DLD1 (cell line): ENCODE measurements at regions not wholly inside any gene's neighbourhood (a gene's known extent, or its start where the extent isn't known, plus 50 kb on each side); places are given as distances from the start of the nearest gene placed in this dataset.

Experiments used
- in situ Hi-C: cut with HindIII; loops from 2 replicates; pipeline ENCODE4 v1.10.0; 2017; ENCODE audit warnings: low sequenced_read_pairs

GRCh38 chr14:53493860-53494259 lies 340.7 kb upstream of the DDHD1 start:
- in situ Hi-C loops = no loop called here

GRCh38 chr14:53493320-53493719 lies 340.2 kb upstream of the DDHD1 start:
- in situ Hi-C loops = no loop called here

GRCh38 chr14:53491884-53492277 lies 338.8 kb upstream of the DDHD1 start:
- in situ Hi-C loops = no loop called here

GRCh38 chr14:53491256-53491883 lies 338.2 kb upstream of the DDHD1 start:
- in situ Hi-C loops = no loop called here

GRCh38 chr14:53478174-53478573 lies 325.1 kb upstream of the DDHD1 start:
- in situ Hi-C loops = no loop called here

- in situ Hi-C loops = no loop called here
Observed at GRCh38 chr14:53473480-53473879, 320.4 kb upstream of the DDHD1 start.

GRCh38 chr14:53472306-53472705 lies 319.2 kb upstream of the DDHD1 start:
- in situ Hi-C loops = no loop called here

GRCh38 chr14:53470351-53471043 lies 317.4 kb upstream of the DDHD1 start:
- in situ Hi-C loops = no loop called here

- in situ Hi-C loops = no loop called here
Observed at GRCh38 chr14:53468876-53469275, 315.8 kb upstream of the DDHD1 start.

- in situ Hi-C loops = no loop called here
Observed at GRCh38 chr14:53464376-53464775, 311.3 kb upstream of the DDHD1 start.

- in situ Hi-C loops = no loop called here
Observed at GRCh38 chr14:53462931-53463778, 310.0 kb upstream of the DDHD1 start.

GRCh38 chr14:53461858-53462257 lies 308.7 kb upstream of the DDHD1 start:
- in situ Hi-C loops = no loop called here

GRCh38 chr14:53460544-53460943 lies 307.4 kb upstream of the DDHD1 start:
- in situ Hi-C loops = no loop called here

GRCh38 chr14:53458368-53458814 lies 305.3 kb upstream of the DDHD1 start:
- in situ Hi-C loops = no loop called here

GRCh38 chr14:53456931-53457330 lies 303.8 kb upstream of the DDHD1 start:
- in situ Hi-C loops = no loop called here

- in situ Hi-C loops = no loop called here
Observed at GRCh38 chr14:53452005-53452673, 299.0 kb upstream of the DDHD1 start.

GRCh38 chr14:53450871-53451270 lies 297.7 kb upstream of the DDHD1 start:
- in situ Hi-C loops = no loop called here

- in situ Hi-C loops = no loop called here
Observed at GRCh38 chr14:53448682-53449081, 295.6 kb upstream of the DDHD1 start.

- in situ Hi-C loops = no loop called here
Observed at GRCh38 chr14:53444677-53445312, 291.7 kb upstream of the DDHD1 start.

GRCh38 chr14:53441789-53442188 lies 288.7 kb upstream of the DDHD1 start:
- in situ Hi-C loops = no loop called here

GRCh38 chr14:53437858-53438257 lies 284.7 kb upstream of the DDHD1 start:
- in situ Hi-C loops = no loop called here
